Right lung (tissue), 2 donors: ENCODE measurements at regions not wholly inside any gene's neighbourhood (a gene's known extent, or its start where the extent isn't known, plus 50 kb on each side); places are given as distances from the start of the nearest gene placed in this dataset.
"Not testable (repeated sequence)": the region's sequence is repeated elsewhere in the genome, so short reads cannot be mapped to it uniquely, and the experiment has no call there.

Experiments used
- DNase-seq, 2 donors: peaks; one replicate each; pipeline ENCODE4 v3.0.0-alpha.2; 2013

DNA sequence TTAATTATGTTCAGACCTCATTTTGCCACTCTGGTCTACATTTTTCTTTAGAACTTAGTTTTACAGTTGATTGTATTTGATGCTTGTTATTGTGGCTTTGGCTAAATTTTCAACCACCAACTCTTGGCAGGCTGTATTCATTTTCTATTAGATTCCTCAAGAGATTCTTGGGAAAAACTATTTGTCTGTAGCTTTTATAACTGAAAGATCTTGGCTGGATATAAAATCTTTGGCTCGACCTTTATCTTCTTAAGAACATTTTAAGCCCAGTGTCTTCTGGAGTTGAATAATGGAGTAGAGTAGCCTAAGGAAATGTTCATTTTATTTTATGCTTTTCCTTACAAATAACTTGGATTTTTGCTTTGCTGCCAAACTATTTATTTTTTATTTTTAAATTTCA lies 848.5 kb downstream of the PCDH17 start:
- no peak for DNase-seq

DNA sequence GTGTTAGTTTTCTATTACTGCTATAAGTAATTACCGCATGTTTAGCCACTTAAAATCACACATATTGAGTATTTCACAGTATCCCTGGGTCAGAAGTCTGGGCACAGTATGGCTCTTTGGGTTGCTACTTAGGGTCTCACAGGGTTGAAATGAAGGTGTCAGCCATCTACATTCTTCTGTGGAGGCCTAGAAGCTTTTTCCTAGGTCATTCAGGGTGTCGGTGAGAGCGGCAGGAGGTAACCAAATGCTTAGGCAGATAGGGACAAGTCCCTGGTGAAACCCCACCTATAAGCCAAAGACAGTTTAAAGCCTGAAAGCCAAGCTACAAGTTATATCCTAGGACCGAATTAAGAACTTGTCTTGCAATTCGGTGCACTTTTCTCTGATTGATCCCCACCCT lies 856.7 kb downstream of the PCDH17 start:
- DNase-seq: no peak

DNA sequence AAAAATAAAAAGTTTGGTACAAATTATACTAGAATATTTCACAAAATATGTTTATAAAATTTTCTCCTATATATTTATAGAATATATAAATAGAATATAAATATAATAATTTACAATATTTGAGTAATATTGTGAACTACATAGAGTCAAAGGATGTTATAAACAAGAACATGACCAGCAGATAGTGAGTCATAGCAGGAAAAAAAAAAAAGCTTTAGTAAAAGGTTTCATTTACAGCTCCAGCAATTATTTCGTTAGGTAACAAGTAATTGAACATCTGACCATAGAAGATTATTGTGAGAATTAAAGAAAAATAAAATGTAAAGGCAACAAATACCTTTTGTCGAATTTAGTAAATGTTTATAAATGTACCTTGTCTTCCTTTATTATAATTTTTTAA lies 864.1 kb downstream of the PCDH17 start:
- no peak for DNase-seq

DNA sequence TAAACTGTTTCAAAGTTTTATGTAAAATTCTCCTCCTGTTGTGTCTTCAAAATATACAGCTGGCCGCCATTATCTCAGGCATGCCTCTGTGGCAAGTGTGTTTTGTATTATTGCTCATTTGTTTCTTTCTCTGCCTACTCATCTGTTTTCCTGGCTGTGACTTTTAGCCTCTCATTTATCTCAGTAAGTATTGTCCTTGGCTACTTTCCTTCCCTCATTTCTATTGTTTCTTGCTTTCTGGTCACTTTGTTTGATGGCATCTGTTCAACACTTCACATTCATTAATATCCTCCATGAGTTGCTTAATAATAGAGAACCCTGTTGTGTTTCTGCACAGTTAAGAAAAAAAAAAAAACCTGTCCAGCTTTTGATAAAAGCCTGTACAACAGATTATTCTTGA lies 869.4 kb downstream of the PCDH17 start:
- no peak for DNase-seq

DNA sequence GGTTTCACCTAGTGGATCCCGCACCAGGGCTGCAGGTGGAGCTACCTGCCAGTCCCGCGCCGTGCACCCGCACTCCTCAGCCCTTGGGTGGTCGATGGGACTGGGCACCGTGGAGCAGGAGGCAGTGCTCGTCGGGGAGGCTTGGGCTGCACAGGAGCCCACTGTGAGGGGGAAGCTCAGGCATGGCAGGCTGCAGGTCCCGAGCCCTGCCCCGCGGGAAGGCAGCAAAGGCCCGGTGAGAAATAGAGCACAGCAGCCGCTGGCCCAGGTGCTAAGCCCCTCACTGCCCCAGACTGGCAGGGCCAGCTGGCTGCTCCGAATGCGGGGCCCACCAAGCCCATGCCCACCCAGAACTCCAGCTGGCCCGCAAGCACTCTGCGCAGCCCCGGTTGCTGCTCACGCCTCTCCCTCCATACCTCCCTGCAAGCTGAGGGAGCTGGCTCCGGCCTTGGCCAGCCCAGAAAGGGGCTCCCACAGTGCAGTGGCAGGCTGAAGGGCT lies 872.7 kb downstream of the PCDH17 start:
- DNase-seq: not testable (repeated sequence)

DNA sequence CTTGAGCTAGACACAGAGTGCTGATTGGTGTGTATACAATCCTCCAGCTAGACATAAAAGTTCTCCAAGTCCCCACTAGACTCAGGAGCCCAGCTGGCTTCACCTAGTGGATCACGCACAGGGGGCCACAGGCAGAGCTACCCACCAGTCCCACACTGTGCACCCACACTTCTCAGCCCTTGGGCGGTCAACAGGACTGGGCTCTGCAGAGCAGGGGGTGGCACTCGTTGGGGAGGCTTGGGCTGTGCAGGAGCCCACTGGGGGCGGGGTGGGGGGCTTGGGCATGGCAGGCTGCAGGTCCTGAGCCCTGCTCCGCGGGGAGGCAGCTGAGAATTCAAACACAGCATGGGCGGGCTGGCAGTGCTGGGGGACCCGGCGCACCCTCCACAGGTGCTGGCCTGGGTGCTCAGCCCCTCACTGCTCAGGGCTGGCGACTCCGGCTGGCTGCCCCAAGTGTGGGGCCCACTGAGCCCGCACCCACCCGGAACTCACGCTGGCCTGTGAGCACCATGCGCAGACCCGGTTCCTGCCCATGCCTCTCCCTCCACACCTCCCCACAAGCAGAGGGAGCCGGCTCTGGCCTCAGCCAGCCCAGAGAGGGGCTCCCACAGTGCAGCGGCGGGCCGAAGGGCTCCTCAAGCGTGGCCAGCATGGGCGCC lies 873.8 kb downstream of the PCDH17 start:
- not testable (repeated sequence) for DNase-seq

DNA sequence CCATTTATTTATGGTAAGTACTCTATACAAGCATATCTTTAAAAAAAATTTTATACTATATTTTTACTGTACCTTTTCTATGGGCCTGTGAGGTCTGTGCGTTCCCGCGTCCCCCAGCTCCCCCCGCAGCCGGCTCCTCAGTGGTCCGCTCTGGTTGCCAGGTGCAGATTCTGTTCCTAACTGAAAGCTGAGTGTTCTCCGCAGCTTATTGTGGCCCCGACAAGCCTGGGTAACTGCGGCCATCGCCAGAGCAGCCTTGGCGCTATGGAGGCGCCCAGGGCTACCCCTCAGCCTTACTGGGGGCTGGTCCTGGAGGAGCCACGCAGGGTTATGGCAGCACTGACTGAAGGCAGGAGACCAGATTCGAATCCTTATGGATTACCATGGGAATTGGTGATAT lies 896.8 kb downstream of the PCDH17 start:
- no peak for DNase-seq

DNA sequence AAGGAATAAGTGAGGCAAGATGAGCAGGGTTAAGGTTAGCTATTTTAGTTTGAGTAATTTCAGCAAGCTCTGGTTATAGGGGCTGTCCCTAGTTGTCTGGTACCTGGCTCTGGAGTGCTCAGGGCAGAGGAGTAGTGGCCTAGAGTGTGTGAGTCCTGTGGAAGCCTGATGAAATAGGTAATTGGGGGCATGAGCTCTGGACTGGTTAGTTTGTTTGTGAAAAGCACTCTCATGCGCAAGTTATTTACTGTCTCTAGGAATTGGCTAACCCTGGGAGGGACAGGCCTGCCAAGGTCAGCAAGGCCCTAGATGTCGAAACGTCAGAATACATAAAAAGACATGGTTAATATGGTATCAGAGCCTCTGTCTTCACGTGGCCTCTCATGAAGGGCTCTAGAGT lies 900.1 kb downstream of the PCDH17 start:
- no peak for DNase-seq

DNA sequence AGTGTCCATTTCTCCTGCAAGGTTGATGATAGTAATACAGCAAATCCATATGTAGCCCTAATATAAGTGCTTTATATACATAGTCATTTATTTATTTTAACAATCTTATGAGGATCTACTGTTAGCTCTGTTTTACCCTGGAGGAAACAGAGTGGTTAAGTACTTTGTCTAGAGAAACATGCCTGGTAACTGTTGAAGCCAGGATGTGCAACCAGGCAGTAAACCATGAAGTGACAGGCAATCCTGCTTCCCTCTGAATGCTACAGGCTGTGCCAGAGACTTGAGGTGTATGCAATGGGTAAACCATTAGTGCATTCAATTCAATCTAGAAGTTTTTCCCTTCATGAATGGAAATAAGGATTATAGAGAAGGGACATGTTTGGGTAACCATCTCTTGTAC lies 911.0 kb downstream of the PCDH17 start:
- DNase-seq: no peak

DNA sequence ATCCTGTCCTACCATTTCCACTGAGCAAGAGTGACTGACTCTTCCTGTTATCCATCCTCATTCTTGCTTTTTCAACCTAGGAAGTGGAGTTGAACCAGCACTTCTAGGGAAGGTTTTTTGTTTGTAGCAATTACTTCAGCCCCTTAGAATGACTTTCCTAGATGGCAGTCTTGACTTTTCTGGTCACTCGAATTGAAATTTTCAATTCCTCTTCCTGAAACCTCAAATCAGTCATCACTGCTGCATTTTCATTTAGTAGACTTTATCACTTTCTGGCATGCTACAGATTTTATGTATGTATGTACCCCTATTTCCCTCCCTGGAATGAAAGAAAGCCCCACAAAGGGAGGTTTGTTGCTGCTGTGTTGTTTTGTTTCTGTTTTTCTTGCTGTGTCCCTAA lies 915.9 kb downstream of the PCDH17 start:
- no peak for DNase-seq

DNA sequence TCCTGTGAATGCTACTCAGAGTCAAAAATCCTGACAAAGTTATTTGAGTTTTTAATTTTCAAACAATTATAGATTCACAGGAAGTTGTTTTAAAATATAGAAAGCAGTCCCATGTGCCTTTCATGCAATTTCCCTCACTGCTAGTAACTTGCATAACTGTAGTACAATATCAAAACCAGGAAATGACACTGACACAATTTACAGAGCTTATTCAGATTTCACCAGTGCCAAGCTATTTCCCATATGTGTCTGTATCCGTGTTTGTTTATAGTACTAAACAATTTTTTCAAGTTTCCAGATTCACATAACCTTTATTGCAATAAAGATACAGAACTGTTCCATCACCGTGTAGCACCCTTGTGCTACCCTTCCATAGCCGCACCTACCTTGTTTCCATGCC lies 934.6 kb downstream of the PCDH17 start:
- no peak for DNase-seq

DNA sequence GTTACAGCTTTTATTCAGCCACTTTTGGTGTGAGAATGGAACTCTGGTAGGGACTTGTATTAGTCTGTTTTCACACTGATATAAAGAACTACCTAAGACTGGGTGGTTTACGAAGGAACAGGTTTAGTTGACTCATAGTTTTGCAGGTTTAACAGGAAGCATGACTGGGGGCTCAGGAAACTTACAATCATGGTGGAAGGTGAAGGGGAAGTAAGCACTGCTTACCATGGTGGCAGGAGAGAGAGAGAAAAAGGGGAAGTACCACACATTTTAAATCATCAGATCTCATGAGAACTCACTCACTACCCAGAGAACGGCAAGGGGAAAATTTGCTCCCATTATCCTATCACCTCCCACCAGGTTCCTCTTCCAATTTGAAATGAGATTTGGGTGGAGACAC lies 942.2 kb downstream of the PCDH17 start:
- DNase-seq: no peak

DNA sequence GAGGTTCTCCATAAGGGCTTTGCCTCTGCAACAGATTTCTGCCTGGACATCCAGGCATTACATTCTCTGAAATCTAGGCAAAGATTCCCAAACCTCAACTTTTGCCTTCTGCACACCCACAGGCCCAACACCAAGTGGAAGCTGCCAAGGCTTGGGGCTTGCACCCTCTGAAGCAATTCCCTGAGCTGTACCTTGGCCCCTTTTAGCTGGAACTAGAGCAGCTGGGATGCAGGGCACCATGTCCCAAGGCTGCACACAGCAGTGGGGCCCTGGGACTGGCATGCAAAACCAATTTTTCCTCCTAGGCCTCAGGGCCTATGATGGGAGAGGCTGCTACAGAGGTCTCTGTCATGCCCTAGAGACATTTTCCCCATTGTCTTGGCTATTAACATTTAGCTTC lies 943.2 kb downstream of the PCDH17 start:
- no peak for DNase-seq

DNA sequence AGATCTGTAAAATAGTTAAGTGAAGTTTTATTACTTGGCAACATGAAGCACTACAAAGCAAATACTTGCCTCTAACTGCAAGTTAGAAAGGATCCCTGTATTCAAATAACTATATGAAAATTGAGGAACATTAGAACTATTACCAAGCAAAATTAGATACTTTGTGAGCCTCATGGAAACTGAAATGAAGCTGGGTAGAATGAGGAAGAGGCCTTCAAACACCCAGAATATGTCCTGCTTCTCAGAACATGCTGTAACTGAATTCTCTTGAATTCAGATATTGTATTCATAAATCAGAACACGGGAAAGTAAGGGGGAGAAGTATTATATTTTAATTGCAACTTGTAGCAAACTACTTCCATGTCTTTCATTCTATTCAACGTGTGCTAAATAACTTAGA lies 947.9 kb downstream of the PCDH17 start:
- DNase-seq: no peak

DNA sequence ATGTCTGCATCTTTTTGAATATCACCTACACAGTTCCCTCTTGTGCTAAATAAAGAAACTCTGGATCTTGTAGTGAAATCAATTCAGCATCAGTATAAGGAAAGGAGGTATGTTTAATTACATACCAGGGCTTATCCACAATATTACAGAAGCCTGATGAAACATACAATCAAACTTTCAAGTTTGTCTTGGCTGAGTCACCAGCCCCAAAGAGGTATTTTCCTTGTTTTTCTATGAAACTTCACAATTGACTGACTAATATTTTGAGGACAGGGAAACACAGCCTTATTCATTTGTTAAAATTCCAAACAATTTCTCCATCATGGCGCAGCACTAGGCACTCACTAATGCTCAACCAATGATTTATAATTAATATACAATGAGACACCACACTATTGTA lies 952.4 kb downstream of the PCDH17 start:
- no peak for DNase-seq

DNA sequence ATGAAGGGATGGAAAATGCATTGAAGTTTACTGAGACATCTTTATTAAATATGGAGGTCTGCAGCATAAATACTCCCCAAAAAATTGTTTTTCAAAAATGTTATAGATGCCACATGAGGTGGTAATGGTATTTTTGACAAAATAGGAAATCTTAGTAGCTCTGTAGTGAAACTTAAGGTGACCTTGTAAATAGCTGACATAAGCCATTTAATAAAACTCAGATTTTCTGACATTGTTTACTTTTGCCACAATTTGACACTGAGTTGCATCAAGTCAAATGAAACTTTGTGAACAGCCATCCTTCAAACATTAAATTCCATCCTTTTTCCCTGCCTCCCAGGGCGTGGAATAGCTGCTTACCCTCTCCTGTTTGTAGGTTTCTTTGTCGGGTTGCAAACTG lies 953.1 kb downstream of the PCDH17 start:
- DNase-seq: no peak

DNA sequence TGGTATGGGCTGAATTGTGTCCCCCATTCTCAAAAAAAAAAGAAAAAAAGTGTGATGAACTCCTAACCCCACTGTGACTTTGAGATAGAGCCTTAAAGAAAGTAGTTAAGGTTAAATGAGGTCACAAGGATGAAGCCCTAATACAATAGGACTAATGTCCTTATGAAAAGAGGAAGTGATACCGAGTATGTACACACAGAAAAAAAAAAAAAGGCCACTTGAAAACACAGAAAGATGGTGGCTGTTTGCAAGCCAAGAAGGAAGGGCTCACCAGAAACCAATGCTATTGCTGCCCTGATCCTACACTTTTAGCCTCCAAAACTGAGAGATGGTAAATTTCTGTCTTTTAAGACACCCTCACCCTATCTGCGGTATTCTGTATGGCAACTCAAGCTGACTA lies 955.6 kb downstream of the PCDH17 start:
- no peak for DNase-seq

DNA sequence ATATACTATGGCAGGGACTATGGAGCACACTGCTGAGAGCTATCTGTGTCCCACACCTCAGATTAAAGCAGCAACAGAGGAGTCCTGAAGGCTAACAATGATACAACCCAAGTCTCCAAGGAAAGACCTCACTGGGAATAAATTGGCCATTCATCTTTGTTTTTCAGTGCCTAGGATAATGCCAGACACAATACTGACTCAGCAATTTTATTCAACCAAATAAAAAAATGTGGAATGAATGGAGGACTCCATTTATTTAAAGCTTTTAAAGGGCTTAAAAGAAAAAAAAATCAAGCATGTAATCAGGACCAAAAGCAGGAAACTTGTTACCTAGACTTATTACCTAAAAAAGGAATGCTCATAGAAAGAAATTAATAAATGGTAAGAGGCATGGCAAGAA lies 960.5 kb downstream of the PCDH17 start:
- DNase-seq: no peak

DNA sequence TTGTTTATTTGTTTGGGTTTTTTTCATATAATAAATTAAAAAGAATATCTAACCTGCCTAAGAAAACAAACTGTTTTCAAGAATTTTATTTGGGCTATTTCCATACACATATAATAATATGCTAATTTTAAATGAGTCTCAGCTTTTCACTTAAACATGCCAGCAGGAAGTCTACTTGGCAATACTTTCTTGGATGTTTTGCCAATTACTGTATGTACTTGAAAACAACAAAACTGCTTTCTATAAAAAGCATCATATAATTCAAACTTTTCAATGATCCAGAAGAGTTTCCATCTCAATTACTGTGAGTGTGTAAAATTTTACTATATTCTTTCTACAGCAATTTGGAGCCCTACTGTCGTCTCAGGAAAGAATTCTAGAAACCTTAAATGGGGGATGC lies 961.2 kb downstream of the PCDH17 start:
- DNase-seq: peak; percentile 8 to 13

DNA sequence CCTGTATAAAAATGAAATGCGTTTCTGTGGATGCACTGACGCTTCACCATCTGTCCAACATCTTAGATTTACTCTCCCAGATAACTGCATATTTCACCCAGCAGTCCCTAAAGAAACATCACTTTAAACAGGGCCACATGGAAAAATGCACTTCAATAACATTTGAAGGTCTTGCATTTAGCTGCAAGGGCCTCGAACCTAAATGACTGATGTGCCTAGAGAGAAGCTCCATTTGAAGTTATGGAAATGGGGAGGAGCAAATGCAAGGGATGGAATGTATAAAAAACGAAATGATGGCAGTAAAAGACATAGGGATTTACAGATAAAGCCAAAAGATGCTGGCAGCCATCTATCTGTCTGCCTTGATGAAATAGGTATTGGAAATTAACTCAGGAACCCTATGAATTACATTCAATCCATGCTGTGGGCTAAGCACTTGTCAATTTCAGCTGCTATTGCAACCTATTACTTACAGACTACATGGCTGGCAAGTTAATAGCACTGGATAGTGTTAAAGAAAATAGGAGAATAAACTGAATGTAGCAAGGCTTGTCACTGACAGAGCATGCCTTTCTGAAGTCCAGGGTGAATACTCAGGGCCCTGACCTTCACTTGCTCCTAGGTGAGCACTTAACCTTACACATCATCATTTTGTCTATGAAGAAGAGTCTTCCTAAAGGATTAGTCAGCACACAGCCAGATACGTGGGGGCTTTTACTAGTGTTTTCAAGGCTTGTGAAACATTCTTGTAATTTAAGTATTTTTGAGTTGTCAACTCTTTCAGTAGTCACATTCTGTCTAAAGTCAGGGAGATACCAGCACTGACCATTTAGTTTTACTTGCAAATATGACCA lies 963.4 kb downstream of the PCDH17 start:
- DNase-seq: no peak

DNA sequence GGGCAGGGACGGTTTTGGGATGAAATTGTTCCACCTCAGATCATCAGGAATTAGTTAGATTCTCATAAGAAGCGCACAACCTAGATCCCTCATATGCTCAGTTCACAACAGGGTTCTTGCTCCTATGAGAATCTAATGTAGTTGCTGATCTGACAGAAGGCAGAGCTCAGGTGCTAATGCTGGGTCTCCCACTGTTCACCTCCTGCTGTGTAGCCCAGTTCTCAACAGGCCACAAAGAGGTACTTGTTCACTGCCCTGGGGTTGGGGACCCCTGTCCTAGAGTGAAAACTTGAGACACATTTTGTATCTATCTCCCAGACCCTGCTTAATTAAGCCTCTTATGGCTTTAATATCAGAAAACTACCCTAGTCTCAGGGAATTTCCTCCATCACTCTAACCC lies 966.0 kb downstream of the PCDH17 start:
- no peak for DNase-seq

DNA sequence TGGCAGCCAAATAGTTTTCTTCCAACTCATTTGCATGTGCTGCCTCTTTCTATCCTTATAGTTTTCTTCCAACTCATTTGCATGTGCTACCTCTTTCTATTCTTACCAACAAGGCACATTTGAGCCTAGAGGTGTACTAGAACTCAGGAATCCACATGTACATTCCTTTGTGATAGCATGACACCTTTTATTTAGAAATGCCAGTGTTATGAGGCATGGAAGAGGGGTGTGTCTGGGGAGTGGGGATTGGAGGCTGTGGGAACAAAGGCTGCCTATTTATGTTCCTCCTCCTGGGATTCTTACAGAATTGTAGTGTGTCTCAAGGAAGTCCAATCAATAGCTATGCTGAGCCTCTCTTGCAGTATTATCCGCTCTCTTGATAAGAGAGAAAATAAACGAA lies 966.7 kb downstream of the PCDH17 start:
- no peak for DNase-seq

DNA sequence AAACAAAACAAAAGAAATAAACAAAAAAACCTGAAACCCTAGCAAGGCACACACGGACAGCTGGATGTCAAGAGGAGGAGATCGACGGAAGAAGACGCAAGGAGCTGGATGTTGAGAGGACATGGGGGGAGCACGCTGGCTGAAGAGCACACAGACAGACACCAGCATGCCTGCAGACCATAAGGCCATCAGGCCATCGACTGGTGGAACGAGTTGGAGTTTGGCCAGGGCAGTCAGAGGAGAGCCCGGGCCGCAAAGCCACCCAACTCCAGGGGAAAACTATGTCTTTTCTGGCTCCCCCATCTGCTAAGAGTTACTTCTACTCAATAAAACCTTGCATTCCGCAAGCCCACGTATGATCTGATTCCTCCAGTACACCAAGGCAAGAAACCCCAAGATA lies 979.6 kb downstream of the PCDH17 start:
- DNase-seq: no peak
